ENCODE measurements at regions not wholly inside any gene's neighbourhood (a gene's known extent, or its start where the extent isn't known, plus 50 kb on each side); places are given as distances from the start of the nearest gene placed in this dataset.

DNA sequence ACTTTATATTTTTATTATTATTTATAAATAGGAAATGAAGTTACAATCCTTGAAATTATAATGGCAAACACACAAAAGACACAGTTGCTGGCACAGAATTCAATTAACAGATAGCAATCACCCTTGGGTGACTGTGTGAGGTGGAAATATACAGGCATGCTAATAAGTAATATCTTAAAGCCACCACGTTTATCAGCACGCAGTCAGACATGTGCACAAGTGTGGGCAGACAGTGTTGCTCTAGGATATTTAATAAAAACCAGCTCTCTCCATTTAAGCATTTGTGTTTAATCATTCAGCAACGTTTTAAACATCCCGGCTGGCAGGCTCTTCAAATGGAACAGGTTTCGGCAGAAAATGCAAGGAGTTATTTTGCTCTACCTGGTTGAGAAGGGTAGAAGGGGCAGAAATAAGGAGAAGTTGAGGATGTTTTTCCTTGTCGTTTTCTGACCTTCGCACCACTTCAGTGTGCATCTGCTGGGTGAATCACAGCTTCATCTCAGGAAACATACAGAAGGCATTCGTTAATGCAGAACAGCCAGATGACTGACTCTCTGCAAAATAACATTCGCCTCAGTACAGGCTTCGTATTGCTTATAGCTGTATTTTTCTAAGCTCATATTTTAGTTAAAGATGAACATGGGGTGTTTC lies 585.1 kb downstream of the QKI start:
- Histone ChIP-seq H2AK5ac (ENCODE audit: insufficient read length, low read length) (no peak overlapping the region), H2AFZ (ENCODE audit: low read length) (no peak overlapping the region), H2BK20ac (ENCODE audit: low read depth, low read length, poor library complexity, severe bottlenecking) (no peak overlapping the region), H3K27ac (ENCODE audit: insufficient read length, low read depth, low read length) (no peak overlapping the region), H3K4me2 (ENCODE audit: insufficient read depth, insufficient read length, low read length) (no peak overlapping the region), H3K23ac (ENCODE audit: insufficient read length, low read depth, low read length) (no peak overlapping the region), H3K79me1 (ENCODE audit: insufficient read depth, low read depth, low read length, poor library complexity, severe bottlenecking) (no peaks in the 10 kb centered on the region), H4K20me1 (ENCODE audit: control insufficient read depth, insufficient read depth, insufficient read length) (no peaks in the 10 kb centered on the region), H3K9me3 (ENCODE audit: control insufficient read depth, low read depth, low read length) (no peaks in the 10 kb centered on the region), H4K5ac (ENCODE audit: insufficient read length, low read depth, low read length) (no peak overlapping the region), H2BK15ac (ENCODE audit: low read depth, low read length) (no peak overlapping the region), H3K4ac (ENCODE audit: low read depth, low read length) (no peak overlapping the region), H4K8ac (replicated peaks; ENCODE audit: insufficient read length, low read depth, low read length) (no peak overlapping the region), H2BK12ac (ENCODE audit: insufficient read length, low read depth, low read length) (no peak overlapping the region), H3T11ph (ENCODE audit: low read length) (no peak overlapping the region), H2BK120ac (ENCODE audit: low read depth, low read length, poor library complexity, severe bottlenecking) (no peak overlapping the region), H4K91ac (ENCODE audit: insufficient read length, low read depth, low read length) (no peak overlapping the region), H3K4me1 (ENCODE audit: insufficient read depth, low read length) (no peaks in the 10 kb centered on the region), H3K9ac (ENCODE audit: extremely low read depth, insufficient read length, low read length) (no peak overlapping the region), H3K79me2 (ENCODE audit: insufficient read depth, low read length) (no peaks in the 10 kb centered on the region), H3K14ac (ENCODE audit: insufficient read depth, low read length) (no peak overlapping the region), H3K27me3 (ENCODE audit: insufficient read depth, low read length) (no peaks in the 10 kb centered on the region), H3K56ac (ENCODE audit: insufficient read length, low read depth, low read length) (no peak overlapping the region), H3K23me2 (ENCODE audit: insufficient read length, low read depth, low read length, poor library complexity, severe bottlenecking) (no peaks in the 10 kb centered on the region), H2BK5ac (ENCODE audit: insufficient read length, low read length) (no peak overlapping the region), H3K18ac (ENCODE audit: insufficient read length, low read depth, low read length) (no peak overlapping the region)
- H3K9me3 Mint-ChIP-seq = peaks cover 0 to 2% of the 10 kb centered on the region in 2 experiments; a peak in 1 of 5 replicates
- H3K4me1 Mint-ChIP-seq = no peaks in the 10 kb centered on the region
- H3K27ac Mint-ChIP-seq = no peak overlapping the region; a peak in 1 of 7 replicates
- DNase-seq = no peak
- TF ChIP-seq, protein P1, sequence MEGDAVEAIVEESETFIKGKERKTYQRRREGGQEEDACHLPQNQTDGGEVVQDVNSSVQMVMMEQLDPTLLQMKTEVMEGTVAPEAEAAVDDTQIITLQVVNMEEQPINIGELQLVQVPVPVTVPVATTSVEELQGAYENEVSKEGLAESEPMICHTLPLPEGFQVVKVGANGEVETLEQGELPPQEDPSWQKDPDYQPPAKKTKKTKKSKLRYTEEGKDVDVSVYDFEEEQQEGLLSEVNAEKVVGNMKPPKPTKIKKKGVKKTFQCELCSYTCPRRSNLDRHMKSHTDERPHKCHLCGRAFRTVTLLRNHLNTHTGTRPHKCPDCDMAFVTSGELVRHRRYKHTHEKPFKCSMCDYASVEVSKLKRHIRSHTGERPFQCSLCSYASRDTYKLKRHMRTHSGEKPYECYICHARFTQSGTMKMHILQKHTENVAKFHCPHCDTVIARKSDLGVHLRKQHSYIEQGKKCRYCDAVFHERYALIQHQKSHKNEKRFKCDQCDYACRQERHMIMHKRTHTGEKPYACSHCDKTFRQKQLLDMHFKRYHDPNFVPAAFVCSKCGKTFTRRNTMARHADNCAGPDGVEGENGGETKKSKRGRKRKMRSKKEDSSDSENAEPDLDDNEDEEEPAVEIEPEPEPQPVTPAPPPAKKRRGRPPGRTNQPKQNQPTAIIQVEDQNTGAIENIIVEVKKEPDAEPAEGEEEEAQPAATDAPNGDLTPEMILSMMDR (conservative IDR thresholded peaks at IDR 0.05) = no peak
- H3K4me3 Mint-ChIP-seq = no peak overlapping the region
- WGBS (ENCODE audit: extremely low coverage, insufficient read length, low lambda C conversion rate) = no CpG with 5 or more reads among the region's 10 CpGs
- no peaks in the 10 kb centered on the region for H3K36me3 Mint-ChIP-seq (ENCODE audit: insufficient read depth in 1 of 3, low read depth in 3 of 3)
- H3K27me3 Mint-ChIP-seq (ENCODE audit: low read depth) = peaks cover 2% of the 10 kb centered on the region; the same call in 1 of the 2 replicates

Measured in H9 (cell line).